ENCODE measurements at regions not wholly inside any gene's neighbourhood (a gene's known extent, or its start where the extent isn't known, plus 50 kb on each side); places are given as distances from the start of the nearest gene placed in this dataset.

DNA sequence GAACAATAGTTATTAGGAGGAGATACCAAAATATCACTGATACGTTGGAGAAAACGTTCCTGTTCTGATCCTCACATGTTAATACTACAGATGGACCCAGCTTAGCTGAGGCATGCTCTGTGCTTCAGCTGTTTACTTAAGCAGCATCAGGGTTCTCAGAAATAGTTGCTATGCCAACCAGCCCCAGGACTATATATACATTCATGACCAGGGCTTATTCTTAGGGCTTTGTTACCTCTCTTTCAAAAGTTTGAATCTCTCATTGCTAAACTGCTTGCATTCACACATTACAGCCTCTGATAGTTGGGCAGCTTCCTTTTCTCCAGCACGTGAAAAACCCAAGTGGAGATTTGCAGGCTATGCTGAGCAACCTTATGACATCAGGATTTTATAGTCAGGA, 800.4 kb downstream of the DIAPH3 start (continued):
- TF ChIP-seq, protein P1, sequence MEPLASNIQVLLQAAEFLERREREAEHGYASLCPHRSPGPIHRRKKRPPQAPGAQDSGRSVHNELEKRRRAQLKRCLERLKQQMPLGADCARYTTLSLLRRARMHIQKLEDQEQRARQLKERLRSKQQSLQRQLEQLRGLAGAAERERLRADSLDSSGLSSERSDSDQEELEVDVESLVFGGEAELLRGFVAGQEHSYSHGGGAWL (CRISPR knock-in tag; IDR thresholded peaks at IDR 0.05): no peak
- TF ChIP-seq ZNF670 (CRISPR knock-in tag; IDR thresholded peaks at IDR 0.05; ENCODE audit: borderline replicate concordance): no peak
- TF ChIP-seq CHD4 (IDR thresholded peaks at IDR 0.05; ENCODE audit: borderline replicate concordance, low read length): no peak
- TF ChIP-seq, protein P2, sequence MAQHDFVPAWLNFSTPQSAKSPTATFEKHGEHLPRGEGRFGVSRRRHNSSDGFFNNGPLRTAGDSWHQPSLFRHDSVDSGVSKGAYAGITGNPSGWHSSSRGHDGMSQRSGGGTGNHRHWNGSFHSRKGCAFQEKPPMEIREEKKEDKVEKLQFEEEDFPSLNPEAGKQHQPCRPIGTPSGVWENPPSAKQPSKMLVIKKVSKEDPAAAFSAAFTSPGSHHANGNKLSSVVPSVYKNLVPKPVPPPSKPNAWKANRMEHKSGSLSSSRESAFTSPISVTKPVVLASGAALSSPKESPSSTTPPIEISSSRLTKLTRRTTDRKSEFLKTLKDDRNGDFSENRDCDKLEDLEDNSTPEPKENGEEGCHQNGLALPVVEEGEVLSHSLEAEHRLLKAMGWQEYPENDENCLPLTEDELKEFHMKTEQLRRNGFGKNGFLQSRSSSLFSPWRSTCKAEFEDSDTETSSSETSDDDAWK (CRISPR knock-in tag; IDR thresholded peaks at IDR 0.05): no peak
- TF ChIP-seq, protein P3, sequence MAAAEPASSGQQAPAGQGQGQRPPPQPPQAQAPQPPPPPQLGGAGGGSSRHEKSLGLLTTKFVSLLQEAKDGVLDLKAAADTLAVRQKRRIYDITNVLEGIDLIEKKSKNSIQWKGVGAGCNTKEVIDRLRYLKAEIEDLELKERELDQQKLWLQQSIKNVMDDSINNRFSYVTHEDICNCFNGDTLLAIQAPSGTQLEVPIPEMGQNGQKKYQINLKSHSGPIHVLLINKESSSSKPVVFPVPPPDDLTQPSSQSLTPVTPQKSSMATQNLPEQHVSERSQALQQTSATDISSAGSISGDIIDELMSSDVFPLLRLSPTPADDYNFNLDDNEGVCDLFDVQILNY (CRISPR knock-in tag; conservative IDR thresholded peaks at IDR 0.05): no peak

DNA sequence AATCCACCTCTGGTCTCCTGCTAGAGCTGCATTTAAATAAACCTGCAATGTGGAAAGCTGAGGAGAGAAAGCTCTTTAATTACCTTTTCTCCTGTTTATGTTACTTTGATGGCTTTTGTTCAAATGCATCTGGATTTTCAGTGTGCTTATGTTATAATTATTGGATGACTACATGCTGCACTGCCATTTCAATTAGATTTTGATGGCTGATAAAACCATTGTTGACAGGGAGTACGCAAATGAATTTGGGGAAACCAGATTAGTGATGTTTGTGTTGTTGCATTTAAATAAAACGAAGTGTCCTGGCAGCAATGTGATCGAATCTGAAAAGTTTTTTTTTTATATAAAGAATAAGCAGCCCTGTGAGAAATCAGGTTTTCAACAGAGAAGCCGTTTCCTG, 799.8 kb downstream of the DIAPH3 start:
- no peak for DNase-seq (ENCODE audit: low spot score)
- no peak overlapping the region for H3K4me3 ChIP-seq (replicated peaks in 1 of 3; ENCODE audit: insufficient read depth in 1 of 3, low read depth in 2 of 3, low read length in 3 of 3)
- H4K20me1 ChIP-seq (ENCODE audit: insufficient read depth, low read length): no peaks in the 10 kb centered on the region
- no TSS peak for BruUV-seq (replicated peaks)
- H3K4me2 ChIP-seq (ENCODE audit: low read depth, low read length): no peak overlapping the region
- in situ Hi-C loops (cut with HindIII; ENCODE audit: extremely low pct_ligation_motif_present, low pct_unique_long_range_greater_than_20kb): no loop called here
- H3K4me1 ChIP-seq (ENCODE audit: insufficient read depth, low read length): no peaks in the 10 kb centered on the region
- POLR2A ChIA-PET: no interaction called here
- H3K79me2 ChIP-seq (ENCODE audit: insufficient read depth, low read length): no peaks in the 10 kb centered on the region
- H3K27me3 ChIP-seq (ENCODE audit: control insufficient read depth in 1 of 2, insufficient read depth in 2 of 2, low read length in 2 of 2): no peaks in the 10 kb centered on the region
- H3K9ac ChIP-seq (ENCODE audit: insufficient read depth, low read depth, low read length): no peak overlapping the region
- H3K9me3 ChIP-seq (ENCODE audit: low read length): no peaks in the 10 kb centered on the region
- 20% methylated on average over 4 of the region's 4 CpGs for WGBS (ENCODE audit: low lambda C conversion rate)
- TF ChIP-seq, protein P4, sequence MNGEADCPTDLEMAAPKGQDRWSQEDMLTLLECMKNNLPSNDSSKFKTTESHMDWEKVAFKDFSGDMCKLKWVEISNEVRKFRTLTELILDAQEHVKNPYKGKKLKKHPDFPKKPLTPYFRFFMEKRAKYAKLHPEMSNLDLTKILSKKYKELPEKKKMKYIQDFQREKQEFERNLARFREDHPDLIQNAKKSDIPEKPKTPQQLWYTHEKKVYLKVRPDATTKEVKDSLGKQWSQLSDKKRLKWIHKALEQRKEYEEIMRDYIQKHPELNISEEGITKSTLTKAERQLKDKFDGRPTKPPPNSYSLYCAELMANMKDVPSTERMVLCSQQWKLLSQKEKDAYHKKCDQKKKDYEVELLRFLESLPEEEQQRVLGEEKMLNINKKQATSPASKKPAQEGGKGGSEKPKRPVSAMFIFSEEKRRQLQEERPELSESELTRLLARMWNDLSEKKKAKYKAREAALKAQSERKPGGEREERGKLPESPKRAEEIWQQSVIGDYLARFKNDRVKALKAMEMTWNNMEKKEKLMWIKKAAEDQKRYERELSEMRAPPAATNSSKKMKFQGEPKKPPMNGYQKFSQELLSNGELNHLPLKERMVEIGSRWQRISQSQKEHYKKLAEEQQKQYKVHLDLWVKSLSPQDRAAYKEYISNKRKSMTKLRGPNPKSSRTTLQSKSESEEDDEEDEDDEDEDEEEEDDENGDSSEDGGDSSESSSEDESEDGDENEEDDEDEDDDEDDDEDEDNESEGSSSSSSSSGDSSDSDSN (CRISPR knock-in tag; IDR thresholded peaks at IDR 0.05): no peak
- TF ChIP-seq POLR2G (IDR thresholded peaks at IDR 0.05; ENCODE audit: low read depth, low read length) (no peak), ZNF749 (CRISPR knock-in tag; IDR thresholded peaks at IDR 0.05; ENCODE audit: borderline replicate concordance) (no peak), SRSF4 (IDR thresholded peaks at IDR 0.05; ENCODE audit: low read depth, low read length, poor library complexity, severe bottlenecking) (no peak)
- ATAC-seq: no peak
- no peak for FAIRE-seq
- H3K36me3 ChIP-seq (replicated peaks in 1 of 2; ENCODE audit: control insufficient read depth in 1 of 2, insufficient read depth in 2 of 2, low read length in 2 of 2): no peaks in the 10 kb centered on the region
- CTCF ChIA-PET (ENCODE audit: low intra/inter-chr PET ratio, low total read pairs): no interaction called here
- H3K27ac ChIP-seq (ENCODE audit: extremely low read length, insufficient read depth, low read length): no peak overlapping the region
- intact Hi-C loops (cut with micrococcal nuclease; ENCODE audit: unreplicated experiment): no loop called here
- H2AFZ ChIP-seq (ENCODE audit: low read length): no peak overlapping the region

Measured in HepG2 (cell line).